ENCODE measurements at regions not wholly inside any gene's neighbourhood (a gene's known extent, or its start where the extent isn't known, plus 50 kb on each side); places are given as distances from the start of the nearest gene placed in this dataset.

DNA sequence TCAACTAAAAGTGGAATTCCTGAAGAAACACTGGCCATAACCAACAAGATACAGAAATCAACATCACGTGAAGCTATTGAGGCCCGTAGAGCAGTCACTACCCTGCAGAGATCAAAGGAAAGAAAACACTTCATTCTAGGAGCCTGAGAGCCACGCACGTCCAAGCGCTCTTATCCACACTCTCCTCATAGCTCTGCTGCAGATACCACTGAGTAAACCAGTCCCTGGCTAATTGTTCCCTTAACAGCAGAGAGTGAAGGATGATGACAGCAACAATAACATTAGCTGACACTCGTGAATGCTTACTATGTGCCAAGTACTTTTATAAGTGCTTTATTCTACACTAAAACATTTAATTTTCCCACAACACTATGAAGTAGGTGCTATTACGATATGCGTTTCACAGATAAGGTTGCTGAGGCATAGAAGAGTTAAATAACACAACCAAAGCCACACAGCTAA lies 271.0 kb upstream of the GADL1 start:
- TF ChIP-seq, protein P1, sequence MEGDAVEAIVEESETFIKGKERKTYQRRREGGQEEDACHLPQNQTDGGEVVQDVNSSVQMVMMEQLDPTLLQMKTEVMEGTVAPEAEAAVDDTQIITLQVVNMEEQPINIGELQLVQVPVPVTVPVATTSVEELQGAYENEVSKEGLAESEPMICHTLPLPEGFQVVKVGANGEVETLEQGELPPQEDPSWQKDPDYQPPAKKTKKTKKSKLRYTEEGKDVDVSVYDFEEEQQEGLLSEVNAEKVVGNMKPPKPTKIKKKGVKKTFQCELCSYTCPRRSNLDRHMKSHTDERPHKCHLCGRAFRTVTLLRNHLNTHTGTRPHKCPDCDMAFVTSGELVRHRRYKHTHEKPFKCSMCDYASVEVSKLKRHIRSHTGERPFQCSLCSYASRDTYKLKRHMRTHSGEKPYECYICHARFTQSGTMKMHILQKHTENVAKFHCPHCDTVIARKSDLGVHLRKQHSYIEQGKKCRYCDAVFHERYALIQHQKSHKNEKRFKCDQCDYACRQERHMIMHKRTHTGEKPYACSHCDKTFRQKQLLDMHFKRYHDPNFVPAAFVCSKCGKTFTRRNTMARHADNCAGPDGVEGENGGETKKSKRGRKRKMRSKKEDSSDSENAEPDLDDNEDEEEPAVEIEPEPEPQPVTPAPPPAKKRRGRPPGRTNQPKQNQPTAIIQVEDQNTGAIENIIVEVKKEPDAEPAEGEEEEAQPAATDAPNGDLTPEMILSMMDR (IDR thresholded peaks at IDR 0.05; ENCODE audit: poor library complexity): no peak
- TF ChIP-seq EZH2 (IDR thresholded peaks at IDR 0.05; ENCODE audit: borderline replicate concordance): no peak
- TF ChIP-seq EZH2phosphoT487 (IDR thresholded peaks at IDR 0.05; ENCODE audit: low read depth, severe bottlenecking, unreplicated experiment): no peak
